Progenitor cell of endocrine pancreas (in vitro differentiated cells): ENCODE measurements at regions not wholly inside any gene's neighbourhood (a gene's known extent, or its start where the extent isn't known, plus 50 kb on each side); places are given as distances from the start of the nearest gene placed in this dataset.

ENCODE experiments used
- DNase-seq: peaks from one replicate; pipeline ENCODE4 v3.0.0; 2021; ENCODE audit warnings: low spot score; ENCODE audit not compliant: unreplicated experiment
- H3K27ac Mint-ChIP-seq: 2 replicates; pipeline ENCODE4 v1.8.0; 2021; ENCODE audit warnings: mild to moderate bottlenecking, moderate library complexity, mixed read lengths
- H3K27me3 Mint-ChIP-seq: 2 replicates; pipeline ENCODE4 v1.8.0; 2021; ENCODE audit warnings: mixed read lengths
- H3K36me3 Mint-ChIP-seq: 2 replicates; pipeline ENCODE4 v1.8.0; 2022; ENCODE audit warnings: mixed read lengths; ENCODE audit not compliant: insufficient read depth
- H3K4me1 Mint-ChIP-seq: 2 replicates; pipeline ENCODE4 v1.8.0; 2021; ENCODE audit warnings: low read depth, mixed read lengths
- H3K4me3 Mint-ChIP-seq: 2 replicates; pipeline ENCODE4 v1.8.0; 2021; ENCODE audit warnings: low read depth, mild to moderate bottlenecking, moderate library complexity, mixed read lengths
- H3K9me3 Mint-ChIP-seq: 2 replicates; pipeline ENCODE4 v1.8.0; 2021; ENCODE audit warnings: low read depth, mixed read lengths
- TF ChIP-seq, protein P1 (sequence below): fragments of 200-600 bp; sonication (generic); IDR thresholded peaks from one replicate; pipeline ENCODE4 v1.5.0; 2021; ENCODE audit warnings: antibody characterized with exemption, mild to moderate bottlenecking; ENCODE audit not compliant: unreplicated experiment

DNA sequence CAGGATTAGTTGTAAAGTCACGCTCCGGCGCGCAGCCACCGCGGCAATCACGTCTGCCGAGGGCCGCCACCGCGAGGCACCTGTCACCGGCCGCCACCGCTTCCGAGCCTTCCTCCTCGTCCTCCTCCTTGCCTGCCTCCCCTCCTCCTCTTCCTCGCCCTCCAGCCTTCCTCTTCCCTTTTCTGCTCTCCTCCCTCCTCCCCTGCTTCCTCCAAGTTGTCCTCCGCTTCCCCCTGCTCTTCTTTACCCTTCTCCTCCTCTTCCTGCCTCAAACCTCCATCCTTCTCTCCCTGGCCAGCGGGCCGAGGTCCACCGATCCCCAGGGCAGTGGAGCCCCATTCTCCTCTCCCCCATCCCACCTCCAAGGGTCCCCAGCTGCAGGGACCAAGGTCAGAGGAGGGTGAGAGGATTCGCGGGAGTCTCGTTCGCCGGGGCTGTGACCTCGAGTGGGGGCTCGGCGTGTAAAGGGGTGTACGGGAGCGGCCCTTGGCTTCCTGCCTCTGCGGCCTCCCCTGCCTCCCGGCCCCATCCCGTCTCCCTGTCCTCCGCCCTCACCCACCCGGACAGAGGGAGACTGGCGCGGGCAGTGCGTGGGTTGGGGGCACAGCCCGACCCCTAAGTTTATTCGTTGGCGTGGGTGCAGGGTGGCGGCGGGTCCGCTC, 89.5 kb upstream of the PAX2 start:
- peaks cover 80% of the 10 kb centered on the region for H3K27me3 Mint-ChIP-seq
- no peak for DNase-seq
- TF ChIP-seq, protein P1, sequence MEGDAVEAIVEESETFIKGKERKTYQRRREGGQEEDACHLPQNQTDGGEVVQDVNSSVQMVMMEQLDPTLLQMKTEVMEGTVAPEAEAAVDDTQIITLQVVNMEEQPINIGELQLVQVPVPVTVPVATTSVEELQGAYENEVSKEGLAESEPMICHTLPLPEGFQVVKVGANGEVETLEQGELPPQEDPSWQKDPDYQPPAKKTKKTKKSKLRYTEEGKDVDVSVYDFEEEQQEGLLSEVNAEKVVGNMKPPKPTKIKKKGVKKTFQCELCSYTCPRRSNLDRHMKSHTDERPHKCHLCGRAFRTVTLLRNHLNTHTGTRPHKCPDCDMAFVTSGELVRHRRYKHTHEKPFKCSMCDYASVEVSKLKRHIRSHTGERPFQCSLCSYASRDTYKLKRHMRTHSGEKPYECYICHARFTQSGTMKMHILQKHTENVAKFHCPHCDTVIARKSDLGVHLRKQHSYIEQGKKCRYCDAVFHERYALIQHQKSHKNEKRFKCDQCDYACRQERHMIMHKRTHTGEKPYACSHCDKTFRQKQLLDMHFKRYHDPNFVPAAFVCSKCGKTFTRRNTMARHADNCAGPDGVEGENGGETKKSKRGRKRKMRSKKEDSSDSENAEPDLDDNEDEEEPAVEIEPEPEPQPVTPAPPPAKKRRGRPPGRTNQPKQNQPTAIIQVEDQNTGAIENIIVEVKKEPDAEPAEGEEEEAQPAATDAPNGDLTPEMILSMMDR = no peak

DNA sequence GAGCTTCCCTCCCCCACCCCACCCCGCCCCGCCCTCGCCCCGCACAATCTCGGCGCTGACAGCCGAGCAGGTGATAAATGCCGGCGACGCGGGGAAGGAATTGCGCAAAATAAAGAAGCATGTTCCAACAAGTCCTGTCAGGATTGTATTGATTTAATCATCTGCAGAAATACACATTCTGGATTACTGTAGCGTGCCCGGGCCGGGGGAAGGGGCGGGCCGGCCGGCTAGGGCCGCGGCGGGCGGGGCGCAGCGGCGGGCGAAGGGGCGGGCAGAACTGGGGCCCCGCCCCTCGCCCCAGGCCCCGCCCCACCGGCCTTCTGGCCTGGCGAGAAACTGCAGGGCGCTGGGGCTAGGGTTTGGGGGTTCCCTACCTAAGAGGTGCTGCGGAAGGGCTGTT, 88.9 kb upstream of the PAX2 start:
- H3K9me3 Mint-ChIP-seq = no peaks in the 10 kb centered on the region
- H3K4me1 Mint-ChIP-seq = peaks cover 17% of the 10 kb centered on the region
- peaks cover 84% of the 10 kb centered on the region for H3K27me3 Mint-ChIP-seq
- H3K4me3 Mint-ChIP-seq = no peak overlapping the region
- no peak for DNase-seq
- H3K36me3 Mint-ChIP-seq = no peaks in the 10 kb centered on the region
- no peak overlapping the region for H3K27ac Mint-ChIP-seq
- TF ChIP-seq, protein P1 = no peak

More for the DNA sequence above, 89.5 kb upstream of the PAX2 start:
- Mint-ChIP-seq H3K27ac (peak overlapping the region; percentile 2), H3K4me3 (peak overlapping the region; percentile 40), H3K4me1 (peaks cover 17% of the 10 kb centered on the region), H3K36me3 (no peaks in the 10 kb centered on the region), H3K9me3 (no peaks in the 10 kb centered on the region)

- Mint-ChIP-seq H3K36me3 (no peaks in the 10 kb centered on the region), H3K4me1 (peaks cover 17% of the 10 kb centered on the region), H3K4me3 (no peak overlapping the region), H3K27ac (no peak overlapping the region), H3K9me3 (no peaks in the 10 kb centered on the region), H3K27me3 (peaks cover 88% of the 10 kb centered on the region)
- TF ChIP-seq, protein P1 = no peak
- DNase-seq = no peak
Measured at GRCh38 chr10:100658269-100658668, 87.1 kb upstream of the PAX2 start.

GRCh38 chr10:100659361-100660098, 85.9 kb upstream of the PAX2 start:
- peaks cover 91% of the 10 kb centered on the region for H3K27me3 Mint-ChIP-seq
- no peak for DNase-seq
- H3K36me3 Mint-ChIP-seq = no peaks in the 10 kb centered on the region
- H3K27ac Mint-ChIP-seq = no peak overlapping the region
- TF ChIP-seq, protein P1 = no peak
- no peak overlapping the region for H3K4me3 Mint-ChIP-seq
- peaks cover 10% of the 10 kb centered on the region for H3K4me1 Mint-ChIP-seq
- no peaks in the 10 kb centered on the region for H3K9me3 Mint-ChIP-seq

GRCh38 chr10:100660365-100660764, 85.0 kb upstream of the PAX2 start:
- TF ChIP-seq, protein P1 = no peak
- peaks cover 6% of the 10 kb centered on the region for H3K4me1 Mint-ChIP-seq
- DNase-seq = no peak
- H3K36me3 Mint-ChIP-seq = no peaks in the 10 kb centered on the region
- H3K9me3 Mint-ChIP-seq = no peaks in the 10 kb centered on the region
- peaks cover 92% of the 10 kb centered on the region for H3K27me3 Mint-ChIP-seq
- no peak overlapping the region for H3K27ac Mint-ChIP-seq
- H3K4me3 Mint-ChIP-seq = no peak overlapping the region
